SIG-M5 treated with dmso at 0.1 percent for 504 hours (cell line): ENCODE measurements at regions not wholly inside any gene's neighbourhood (a gene's known extent, or its start where the extent isn't known, plus 50 kb on each side); places are given as distances from the start of the nearest gene placed in this dataset.

ENCODE experiments used
- DNase-seq: peaks from one replicate; lab custom pipeline; 2025; ENCODE audit not compliant: unreplicated experiment; lab: John Stamatoyannopoulos, UW

- no peak for DNase-seq
Measured at GRCh38 chr10:131480066-131480465, 168.5 kb upstream of the TCERG1L start.

- no peak for DNase-seq
Measured at GRCh38 chr10:131480861-131481260, 169.3 kb upstream of the TCERG1L start.

GRCh38 chr10:131485732-131486131, 174.2 kb upstream of the TCERG1L start:
- DNase-seq: no peak

GRCh38 chr10:131487822-131488221, 176.3 kb upstream of the TCERG1L start:
- no peak for DNase-seq

- no peak for DNase-seq
Measured at GRCh38 chr10:131490991-131491594, 179.6 kb upstream of the TCERG1L start.

GRCh38 chr10:131492211-131492857, 180.8 kb upstream of the TCERG1L start:
- DNase-seq: no peak

GRCh38 chr10:131493432-131493831, 181.9 kb upstream of the TCERG1L start:
- no peak for DNase-seq

- no peak for DNase-seq
Measured at GRCh38 chr10:131494451-131494850, 182.9 kb upstream of the TCERG1L start.

- no peak for DNase-seq
Measured at GRCh38 chr10:131495224-131495623, 183.7 kb upstream of the TCERG1L start.

- no peak for DNase-seq
Measured at GRCh38 chr10:131495892-131496291, 184.4 kb upstream of the TCERG1L start.

- no peak for DNase-seq
Measured at GRCh38 chr10:131496351-131497052, 185.0 kb upstream of the TCERG1L start.

- DNase-seq: no peak
Measured at GRCh38 chr10:131499566-131499965, 188.0 kb upstream of the TCERG1L start.

GRCh38 chr10:131500181-131500580, 188.7 kb upstream of the TCERG1L start:
- no peak for DNase-seq

- no peak for DNase-seq
Measured at GRCh38 chr10:131500892-131501291, 189.4 kb upstream of the TCERG1L start.

- DNase-seq: no peak
Measured at GRCh38 chr10:131503992-131504391, 192.5 kb upstream of the TCERG1L start.

- no peak for DNase-seq
Measured at GRCh38 chr10:131511391-131511790, 199.9 kb upstream of the TCERG1L start.

GRCh38 chr10:131512852-131513251, 201.3 kb upstream of the TCERG1L start:
- DNase-seq: no peak

GRCh38 chr10:131513445-131513844, 201.9 kb upstream of the TCERG1L start:
- DNase-seq: no peak

- DNase-seq: no peak
Measured at GRCh38 chr10:131513901-131514300, 202.4 kb upstream of the TCERG1L start.

- no peak for DNase-seq
Measured at GRCh38 chr10:131514454-131514853, 202.9 kb upstream of the TCERG1L start.

- no peak for DNase-seq
Measured at GRCh38 chr10:131516285-131516684, 204.8 kb upstream of the TCERG1L start.

GRCh38 chr10:131517781-131518180, 206.3 kb upstream of the TCERG1L start:
- no peak for DNase-seq
